ENCODE measurements at regions not wholly inside any gene's neighbourhood (a gene's known extent, or its start where the extent isn't known, plus 50 kb on each side); places are given as distances from the start of the nearest gene placed in this dataset.

DNA sequence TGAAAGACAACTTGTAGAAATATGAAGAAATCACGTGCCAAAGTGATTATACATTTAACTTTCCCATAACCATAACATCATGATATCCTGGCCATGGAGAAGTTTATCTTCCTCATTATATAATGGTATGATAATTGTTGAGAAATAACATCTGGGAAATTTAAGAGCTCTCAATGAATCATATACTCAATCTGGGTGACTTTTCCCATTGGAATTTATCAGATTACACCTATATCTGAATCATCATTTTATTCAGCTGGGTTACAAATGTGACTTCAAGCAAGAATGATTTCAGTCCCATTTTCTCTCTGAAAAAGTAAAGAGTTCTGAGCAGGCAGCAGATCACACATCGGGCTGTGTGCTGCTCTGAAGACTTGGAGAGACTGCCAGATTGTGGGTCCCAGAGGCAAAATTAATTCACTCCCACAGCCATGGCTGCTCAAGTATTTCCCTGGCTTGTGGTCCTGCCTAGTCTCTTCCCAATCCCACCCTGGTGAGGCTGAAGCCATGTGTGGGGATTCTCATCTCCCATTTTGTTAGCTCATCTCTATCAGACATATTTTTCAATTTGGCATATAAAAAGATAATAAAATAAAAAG lies 278.0 kb downstream of the MRPL39 start:
- no peak for DNase-seq
- TF ChIP-seq EZH2 (IDR thresholded peaks at IDR 0.05; ENCODE audit: borderline replicate concordance, insufficient read depth, low read depth, low read length, poor library complexity, severe bottlenecking): no peak
- TF ChIP-seq CTCF (IDR thresholded peaks at IDR 0.05): no peak
- Histone ChIP-seq H2AFZ (ENCODE audit: insufficient read depth, low read depth, low read length, poor library complexity, severe bottlenecking) (no peak overlapping the region), H3K4me2 (replicated peaks; ENCODE audit: low read depth, low read length, poor library complexity, severe bottlenecking) (no peak overlapping the region), H3K4me3 (ENCODE audit: control extremely low read depth in 1 of 5, extremely low read depth in 1 of 5, insufficient read depth in 1 of 5, low read depth in 2 of 5, low read length in 4 of 5) (no peak overlapping the region), H3K9me3 (ENCODE audit: control extremely low read depth in 1 of 3, control insufficient read depth in 2 of 3, insufficient read depth in 1 of 3, low read length in 2 of 3) (no peaks in the 10 kb centered on the region), H4K20me1 (ENCODE audit: control insufficient read depth, insufficient read depth, low read length, poor library complexity, severe bottlenecking) (no peaks in the 10 kb centered on the region), H3K27ac (ENCODE audit: low read length in 2 of 2) (no peak overlapping the region), H3K36me3 (replicated peaks in 1 of 2; ENCODE audit: control extremely low read depth in 1 of 2, control insufficient read depth in 1 of 2, extremely low read depth in 1 of 2, insufficient read depth in 2 of 2, low read length in 1 of 2) (no peaks in the 10 kb centered on the region), H3K4me1 (ENCODE audit: control insufficient read depth in 2 of 2, insufficient read depth in 2 of 2, low read length in 2 of 2) (no peaks in the 10 kb centered on the region), H3K9ac (ENCODE audit: low read length) (no peak overlapping the region), H3K79me2 (ENCODE audit: control insufficient read depth, insufficient read depth, low read length) (no peaks in the 10 kb centered on the region), H3K27me3 (replicated peaks in 1 of 4; ENCODE audit: control extremely low read depth in 1 of 4, control insufficient read depth in 3 of 4, insufficient read depth in 4 of 4, low read length in 3 of 4) (no peaks in the 10 kb centered on the region)
- Mint-ChIP-seq H3K27me3 (no peaks in the 10 kb centered on the region), H3K27ac (no peak overlapping the region), H3K4me3 (no peak overlapping the region), H3K4me1 (no peaks in the 10 kb centered on the region), H3K9me3 (ENCODE audit: insufficient read depth) (no peaks in the 10 kb centered on the region)
- WGBS (ENCODE audit: insufficient coverage): 89% methylated on average over 1 of the region's 2 CpGs
- intact Hi-C loops (cut with micrococcal nuclease): no loop called here
- CTCF ChIA-PET: no interaction called here
- no peak for ATAC-seq (ENCODE audit: low read depth)
- POLR2A ChIA-PET: no interaction called here

DNA sequence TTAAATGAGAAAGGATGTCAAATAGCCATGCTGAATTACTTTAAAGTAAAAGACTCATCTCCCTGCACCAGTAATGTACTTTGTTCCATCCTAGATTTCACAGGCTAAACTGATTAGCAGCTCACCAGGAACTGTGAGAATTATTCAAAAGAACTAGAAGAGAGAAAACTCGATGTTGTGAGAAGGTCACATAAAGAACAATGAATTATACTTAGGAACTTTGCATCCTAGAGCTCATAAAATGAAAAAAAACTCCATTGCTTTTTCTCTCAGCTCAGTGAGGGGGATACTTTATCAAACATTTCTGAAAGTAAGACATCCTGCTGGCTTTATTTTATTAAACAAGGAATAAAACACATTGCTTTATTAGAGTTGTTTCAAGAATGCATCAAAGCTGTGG lies 278.5 kb downstream of the MRPL39 start:
- no CpG with 5 or more reads among the region's 1 CpG for WGBS (ENCODE audit: insufficient coverage)
- no peak for TF ChIP-seq CTCF (IDR thresholded peaks at IDR 0.05)
- no peak for TF ChIP-seq EZH2 (IDR thresholded peaks at IDR 0.05; ENCODE audit: borderline replicate concordance, insufficient read depth, low read depth, low read length, poor library complexity, severe bottlenecking)
- H3K27ac ChIP-seq (ENCODE audit: low read length in 2 of 2): no peak overlapping the region
- H3K27me3 Mint-ChIP-seq: no peaks in the 10 kb centered on the region
- ATAC-seq (ENCODE audit: low read depth) (no peak), DNase-seq (no peak)
- no peaks in the 10 kb centered on the region for H3K27me3 ChIP-seq (replicated peaks in 1 of 4; ENCODE audit: control extremely low read depth in 1 of 4, control insufficient read depth in 3 of 4, insufficient read depth in 4 of 4, low read length in 3 of 4)
- H4K20me1 ChIP-seq (ENCODE audit: control insufficient read depth, insufficient read depth, low read length, poor library complexity, severe bottlenecking): no peaks in the 10 kb centered on the region
- no peak overlapping the region for H3K4me3 ChIP-seq (ENCODE audit: control extremely low read depth in 1 of 5, extremely low read depth in 1 of 5, insufficient read depth in 1 of 5, low read depth in 2 of 5, low read length in 4 of 5)
- no peaks in the 10 kb centered on the region for H3K36me3 ChIP-seq (replicated peaks in 1 of 2; ENCODE audit: control extremely low read depth in 1 of 2, control insufficient read depth in 1 of 2, extremely low read depth in 1 of 2, insufficient read depth in 2 of 2, low read length in 1 of 2)
- H3K27ac Mint-ChIP-seq: no peak overlapping the region
- no peak overlapping the region for H3K4me2 ChIP-seq (replicated peaks; ENCODE audit: low read depth, low read length, poor library complexity, severe bottlenecking)
- ChIA-PET CTCF (interaction anchor here (0.7 to 1.4 kb wide), 2 partner anchors 25 to 57 kb away, joined by 3 to 6 read pairs; no protein-coding TSS in a partner anchor), POLR2A (no interaction called here)
- no peak overlapping the region for H3K9ac ChIP-seq (ENCODE audit: low read length)
- no peaks in the 10 kb centered on the region for H3K9me3 ChIP-seq (ENCODE audit: control extremely low read depth in 1 of 3, control insufficient read depth in 2 of 3, insufficient read depth in 1 of 3, low read length in 2 of 3)
- H3K9me3 Mint-ChIP-seq (ENCODE audit: insufficient read depth): no peaks in the 10 kb centered on the region
- no peaks in the 10 kb centered on the region for H3K79me2 ChIP-seq (ENCODE audit: control insufficient read depth, insufficient read depth, low read length)
- no peaks in the 10 kb centered on the region for H3K4me1 Mint-ChIP-seq
- H3K4me3 Mint-ChIP-seq: no peak overlapping the region
- intact Hi-C loops (cut with micrococcal nuclease): no loop called here
- H3K4me1 ChIP-seq (ENCODE audit: control insufficient read depth in 2 of 2, insufficient read depth in 2 of 2, low read length in 2 of 2): no peaks in the 10 kb centered on the region
- no peak overlapping the region for H2AFZ ChIP-seq (ENCODE audit: insufficient read depth, low read depth, low read length, poor library complexity, severe bottlenecking)

Measured in B cell (primary cell).